ENCODE measurements at regions not wholly inside any gene's neighbourhood (a gene's known extent, or its start where the extent isn't known, plus 50 kb on each side); places are given as distances from the start of the nearest gene placed in this dataset.

DNA sequence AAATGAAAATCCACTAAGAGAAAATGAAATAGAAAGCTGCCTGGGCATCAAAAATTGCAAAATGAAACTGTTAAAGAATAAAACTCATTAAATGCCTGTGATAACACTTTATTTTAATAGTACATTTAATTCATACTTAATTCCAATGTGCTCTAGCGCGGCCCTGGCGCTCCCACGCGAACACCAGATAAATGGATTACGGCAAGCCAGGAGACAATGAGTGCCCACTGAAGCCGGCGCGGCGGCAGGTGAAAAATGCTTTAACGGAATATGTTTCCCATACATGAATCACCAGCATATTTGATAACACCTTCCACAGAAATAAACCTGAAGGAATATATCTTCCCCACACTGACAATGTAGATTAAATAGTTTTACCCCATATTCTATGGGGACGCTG lies 245.5 kb downstream of the RBFOX3 start:
- Histone ChIP-seq H3K27me3 (peaks cover 14% of the 10 kb centered on the region), H3K4me1 (peaks cover 38% of the 10 kb centered on the region)

GRCh38 chr17:79364315-79365094 lies 246.3 kb downstream of the RBFOX3 start:
- Histone ChIP-seq H3K27me3 (peaks cover 14% of the 10 kb centered on the region), H3K27ac (no peak overlapping the region), H4K20me1 (peaks cover 5% of the 10 kb centered on the region; the same call in 1 of the 2 replicates), H3K4me3 (no peak overlapping the region), H3K4me2 (no peak overlapping the region), H3K9ac (no peak overlapping the region), H3K9me3 (no peaks in the 10 kb centered on the region), H3K4me1 (peaks cover 38% of the 10 kb centered on the region), H3K36me3 (no peaks in the 10 kb centered on the region)
- no peak for TF ChIP-seq Cebpa-rat (IDR thresholded peaks at IDR 0.05)

More for the DNA sequence above, 245.5 kb downstream of the RBFOX3 start:
- no peak overlapping the region for H3K4me2 ChIP-seq
- H3K9me3 ChIP-seq = no peaks in the 10 kb centered on the region
- TF ChIP-seq Cebpa-rat (IDR thresholded peaks at IDR 0.05) = no peak
- H3K27ac ChIP-seq = no peak overlapping the region
- H4K20me1 ChIP-seq = peaks cover 5% of the 10 kb centered on the region; the same call in 1 of the 2 replicates
- H3K4me3 ChIP-seq = no peak overlapping the region
- no peaks in the 10 kb centered on the region for H3K36me3 ChIP-seq
- H3K9ac ChIP-seq = no peak overlapping the region

GRCh38 chr17:79363552-79364275 lies 247.1 kb downstream of the RBFOX3 start:
- H3K9me3 ChIP-seq = no peaks in the 10 kb centered on the region
- no peaks in the 10 kb centered on the region for H3K36me3 ChIP-seq
- peak overlapping the region; percentile 64 for H3K4me2 ChIP-seq
- H3K9ac ChIP-seq = no peak overlapping the region
- no peak for TF ChIP-seq Cebpa-rat (IDR thresholded peaks at IDR 0.05)
- H3K4me1 ChIP-seq = peaks cover 38% of the 10 kb centered on the region
- H3K27me3 ChIP-seq = peaks cover 14% of the 10 kb centered on the region
- peaks cover 5% of the 10 kb centered on the region; the same call in 1 of the 2 replicates for H4K20me1 ChIP-seq
- no peak overlapping the region for H3K4me3 ChIP-seq
- no peak overlapping the region for H3K27ac ChIP-seq

- Histone ChIP-seq H4K20me1 (peaks cover 5% of the 10 kb centered on the region; the same call in 1 of the 2 replicates), H3K27me3 (peaks cover 14% of the 10 kb centered on the region), H3K4me3 (no peak overlapping the region), H3K4me2 (peak overlapping the region; percentile 64), H3K9me3 (no peaks in the 10 kb centered on the region), H3K27ac (no peak overlapping the region), H3K36me3 (no peaks in the 10 kb centered on the region), H3K9ac (no peak overlapping the region), H3K4me1 (peaks cover 31% of the 10 kb centered on the region)
- no peak for TF ChIP-seq Cebpa-rat (IDR thresholded peaks at IDR 0.05)
Measured at GRCh38 chr17:79362772-79363305, 248.0 kb downstream of the RBFOX3 start.

DNA sequence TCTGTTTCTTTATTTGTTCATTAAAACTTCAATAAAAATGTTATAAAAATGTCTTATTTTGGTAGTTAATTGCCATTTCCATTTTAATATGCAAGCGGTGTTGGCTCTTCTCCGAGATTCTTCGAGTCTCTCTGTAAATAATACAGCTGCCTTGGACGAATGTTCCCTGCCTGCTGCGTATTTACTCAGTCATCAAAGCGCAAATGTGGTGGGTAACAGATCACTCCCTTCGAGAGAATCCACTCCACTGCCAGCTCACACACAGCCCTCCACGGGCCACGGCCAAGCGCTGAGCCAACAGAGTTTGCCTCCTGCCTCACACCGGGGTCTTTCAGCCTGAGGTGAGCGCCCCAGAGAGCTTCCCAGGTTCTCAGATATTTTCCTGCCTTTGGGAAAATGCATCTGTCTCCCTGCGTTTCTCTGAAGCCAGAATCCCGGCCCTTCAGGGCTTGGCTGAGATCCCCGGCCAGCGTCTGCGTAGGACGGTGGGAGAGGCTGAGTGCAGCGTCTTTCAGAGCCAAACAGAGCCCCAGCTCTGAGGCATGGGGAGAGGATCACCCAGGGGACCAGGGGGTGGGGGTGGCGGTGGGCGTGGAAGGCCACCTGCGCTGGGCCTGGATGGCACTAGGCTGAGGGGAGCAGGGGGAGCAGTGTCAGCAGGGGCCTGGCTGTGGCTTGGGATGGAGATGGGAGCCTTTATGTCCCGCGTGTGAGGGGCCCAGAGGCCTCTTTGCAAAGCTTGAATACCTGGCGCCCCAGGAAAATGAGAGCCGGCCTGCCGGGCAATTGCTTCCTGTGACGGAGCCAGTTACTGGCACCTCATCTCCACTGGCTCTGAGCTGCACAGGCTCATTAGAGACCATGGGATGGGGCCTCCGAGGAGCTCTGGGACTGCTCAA lies 248.7 kb downstream of the RBFOX3 start:
- Histone ChIP-seq H3K4me3 (no peak overlapping the region), H4K20me1 (peaks cover 5% of the 10 kb centered on the region; the same call in 1 of the 2 replicates), H3K9me3 (no peaks in the 10 kb centered on the region), H3K27me3 (peaks cover 14% of the 10 kb centered on the region), H3K4me1 (peaks cover 24% of the 10 kb centered on the region), H3K36me3 (no peaks in the 10 kb centered on the region), H3K27ac (no peak overlapping the region), H3K9ac (no peak overlapping the region), H3K4me2 (peak overlapping the region; percentile 64)
- TF ChIP-seq Cebpa-rat (IDR thresholded peaks at IDR 0.05) = no peak

GRCh38 chr17:79361221-79361734 lies 249.6 kb downstream of the RBFOX3 start:
- no peak overlapping the region for H3K4me3 ChIP-seq
- TF ChIP-seq Cebpa-rat (IDR thresholded peaks at IDR 0.05) = no peak
- no peak overlapping the region for H3K27ac ChIP-seq
- H3K27me3 ChIP-seq = peaks cover 14% of the 10 kb centered on the region
- peaks cover 24% of the 10 kb centered on the region for H3K4me1 ChIP-seq
- H3K4me2 ChIP-seq = peak overlapping the region; percentile 64; the same call in 1 of the 2 replicates
- H3K36me3 ChIP-seq = no peaks in the 10 kb centered on the region
- no peaks in the 10 kb centered on the region; the same call in 1 of the 2 replicates for H4K20me1 ChIP-seq
- H3K9ac ChIP-seq = no peak overlapping the region
- no peaks in the 10 kb centered on the region for H3K9me3 ChIP-seq

- H3K27ac ChIP-seq = no peak overlapping the region
- no peaks in the 10 kb centered on the region for H3K9me3 ChIP-seq
- no peaks in the 10 kb centered on the region for H3K36me3 ChIP-seq
- no peak overlapping the region for H3K9ac ChIP-seq
- H3K27me3 ChIP-seq = peaks cover 14% of the 10 kb centered on the region
- no peak overlapping the region for H3K4me3 ChIP-seq
- no peak overlapping the region for H3K4me2 ChIP-seq
- H3K4me1 ChIP-seq = peaks cover 24% of the 10 kb centered on the region
- TF ChIP-seq Cebpa-rat (IDR thresholded peaks at IDR 0.05) = no peak
- H4K20me1 ChIP-seq = no peaks in the 10 kb centered on the region; the same call in 1 of the 2 replicates
Measured at GRCh38 chr17:79360196-79360595, 250.7 kb downstream of the RBFOX3 start.

DNA sequence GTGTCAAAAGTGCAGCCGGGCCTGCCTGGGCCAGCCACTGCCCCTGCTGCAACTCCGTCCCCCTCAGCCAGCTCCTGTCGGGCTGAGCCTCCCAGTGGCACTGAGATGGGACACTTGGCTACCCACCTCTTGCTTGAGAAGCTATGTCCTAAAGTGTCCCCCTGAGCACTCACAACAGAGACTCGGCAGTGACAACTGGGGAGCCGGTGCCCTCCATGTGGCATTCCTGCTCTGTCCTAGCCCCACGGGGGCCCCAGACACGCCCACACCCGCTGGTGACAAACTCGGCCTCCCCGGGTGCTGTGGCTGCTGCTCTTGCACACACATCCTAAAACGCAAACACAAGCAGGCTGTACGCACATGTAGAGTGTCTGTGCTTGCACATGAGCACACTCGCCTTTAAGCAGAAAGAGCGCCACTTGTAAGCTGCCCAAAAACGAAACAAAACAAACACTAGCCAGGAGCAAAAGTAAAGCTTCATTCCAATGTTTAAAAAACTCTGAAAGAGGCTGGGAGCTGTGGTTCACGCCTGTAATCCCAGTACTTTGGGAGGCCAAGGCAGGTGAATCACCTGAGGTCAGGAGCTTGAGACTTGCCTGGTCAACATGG lies 253.9 kb downstream of the RBFOX3 start:
- H3K4me1 ChIP-seq = peaks cover 7% of the 10 kb centered on the region

More for the DNA sequence above, 253.9 kb downstream of the RBFOX3 start:
- Histone ChIP-seq H3K27me3 (peaks cover 4% of the 10 kb centered on the region; the same call in 1 of the 2 replicates), H3K9me3 (peaks cover 11% of the 10 kb centered on the region), H3K27ac (no peak overlapping the region), H3K4me2 (no peak overlapping the region), H4K20me1 (no peaks in the 10 kb centered on the region), H3K36me3 (no peaks in the 10 kb centered on the region), H3K4me3 (no peak overlapping the region), H3K9ac (no peak overlapping the region)
- no peak for TF ChIP-seq Cebpa-rat (IDR thresholded peaks at IDR 0.05)

Measured in BLaER1 (cell line).